ENCODE measurements at regions not wholly inside any gene's neighbourhood (a gene's known extent, or its start where the extent isn't known, plus 50 kb on each side); places are given as distances from the start of the nearest gene placed in this dataset.

GRCh38 chr6:126804332-126805064, 314.0 kb upstream of the RSPO3 start:
- TF ChIP-seq, protein P1, sequence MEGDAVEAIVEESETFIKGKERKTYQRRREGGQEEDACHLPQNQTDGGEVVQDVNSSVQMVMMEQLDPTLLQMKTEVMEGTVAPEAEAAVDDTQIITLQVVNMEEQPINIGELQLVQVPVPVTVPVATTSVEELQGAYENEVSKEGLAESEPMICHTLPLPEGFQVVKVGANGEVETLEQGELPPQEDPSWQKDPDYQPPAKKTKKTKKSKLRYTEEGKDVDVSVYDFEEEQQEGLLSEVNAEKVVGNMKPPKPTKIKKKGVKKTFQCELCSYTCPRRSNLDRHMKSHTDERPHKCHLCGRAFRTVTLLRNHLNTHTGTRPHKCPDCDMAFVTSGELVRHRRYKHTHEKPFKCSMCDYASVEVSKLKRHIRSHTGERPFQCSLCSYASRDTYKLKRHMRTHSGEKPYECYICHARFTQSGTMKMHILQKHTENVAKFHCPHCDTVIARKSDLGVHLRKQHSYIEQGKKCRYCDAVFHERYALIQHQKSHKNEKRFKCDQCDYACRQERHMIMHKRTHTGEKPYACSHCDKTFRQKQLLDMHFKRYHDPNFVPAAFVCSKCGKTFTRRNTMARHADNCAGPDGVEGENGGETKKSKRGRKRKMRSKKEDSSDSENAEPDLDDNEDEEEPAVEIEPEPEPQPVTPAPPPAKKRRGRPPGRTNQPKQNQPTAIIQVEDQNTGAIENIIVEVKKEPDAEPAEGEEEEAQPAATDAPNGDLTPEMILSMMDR (IDR thresholded peaks at IDR 0.05) = peak; percentile 38 to 73 (median 54)
- TF ChIP-seq POLR2A (IDR thresholded peaks at IDR 0.05) = no peak
